Thyroid gland (tissue), 4 donors: ENCODE measurements at regions not wholly inside any gene's neighbourhood (a gene's known extent, or its start where the extent isn't known, plus 50 kb on each side); places are given as distances from the start of the nearest gene placed in this dataset.

Source experiments
- DNase-seq, 2 donors: peaks; one replicate each; pipeline ENCODE4 v3.0.0-alpha.2; 2019
- H3K27ac ChIP-seq, 3 donors: fragments of 200-600 bp; sonication (generic); 1 replicate in 2 of 3; 2 replicates in 1 of 3; pipeline ENCODE4 v1.5.1; 2016 to 2019; ENCODE audit warnings: mild to moderate bottlenecking in 1 of 3, moderate library complexity in 1 of 3
- H3K27me3 ChIP-seq: fragments of 200-600 bp; sonication (generic); one replicate; pipeline ENCODE4 v1.5.1; 2019
- H3K36me3 ChIP-seq, 2 donors: fragments of 200-600 bp; sonication (generic); one replicate each; pipeline ENCODE4 v1.5.1; 2016 to 2019
- H3K4me1 ChIP-seq, 2 donors: fragments of 200-600 bp; sonication (generic); one replicate each; pipeline ENCODE4 v1.5.1; 2017 to 2019
- H3K4me3 ChIP-seq, 3 donors: fragments of 200-600 bp; sonication (generic); replicated peaks in 1 of 3; 1 replicate in 2 of 3; 2 replicates in 1 of 3; pipeline ENCODE4 v1.5.1; 2016; ENCODE audit warnings: mild to moderate bottlenecking in 1 of 3
- H3K9me3 ChIP-seq: fragments of 200-600 bp; sonication (generic); one replicate; pipeline ENCODE4 v1.5.1; 2017
- POLR2A ChIP-seq, 2 donors: fragments of 450-650 bp; IDR thresholded peaks; one replicate each; pipeline ENCODE4 v1.6.1; 2017; ENCODE audit warnings: antibody characterized with exemption in 2 of 2, mild to moderate bottlenecking in 2 of 2, moderate library complexity in 1 of 2
- WGBS, 2 donors: methylation state at CpG; one replicate each; pipeline ENCODE4 v1.1.5; 2017; 5-methylcytosine and 5-hydroxymethylcytosine counted together
- intact Hi-C: fragments of 100-400 bp; cut with DNase I; formaldehyde crosslinking; loops from one replicate; pipeline ENCODE4 v1.15.1; 2023
- TF ChIP-seq, protein P1 (sequence below), 6 experiments: fragments of 200-600 bp in 3 of 6; fragments of 450-650 bp in 3 of 6; sonication (generic) in 3 of 6; IDR thresholded peaks; one replicate each; pipeline ENCODE4 v1.5.1; 2016 to 2019; ENCODE audit warnings: antibody characterized with exemption in 6 of 6, mild to moderate bottlenecking in 2 of 6, inconsistent platforms in 1 of 6, moderate library complexity in 1 of 6

DNA sequence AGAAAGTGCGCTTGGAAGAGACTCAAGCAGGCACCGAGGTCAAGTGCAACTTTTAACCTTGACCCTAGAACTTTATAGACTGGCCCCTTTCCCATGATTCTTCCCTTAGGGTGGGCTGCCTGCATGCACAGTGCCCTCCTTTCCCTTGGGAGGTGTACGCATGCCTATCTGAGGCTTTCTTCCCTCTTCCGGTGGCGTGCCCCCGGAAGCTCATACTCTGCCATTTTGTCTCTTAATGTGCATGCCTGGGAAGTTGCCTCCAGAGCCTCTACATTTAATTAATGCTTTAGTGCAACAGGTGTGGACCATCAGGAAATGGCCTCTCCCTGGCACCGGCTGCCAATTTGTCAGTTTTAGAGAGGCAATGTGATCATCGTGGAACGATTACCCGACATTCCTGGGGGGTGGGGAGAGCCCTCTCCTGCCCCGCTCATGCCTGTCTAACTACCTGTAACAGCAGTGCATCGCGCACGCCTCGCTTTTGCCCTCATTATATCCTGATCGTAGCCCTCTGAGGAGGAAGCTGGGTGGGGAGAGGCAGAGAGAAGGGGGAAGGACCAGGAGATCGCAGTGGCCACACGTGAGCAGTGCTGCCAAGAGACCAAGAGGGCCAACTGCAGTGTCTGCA lies 194.8 kb downstream of the TFCP2L1 start:
- H3K36me3 ChIP-seq, result no peaks in the 10 kb centered on the region
- H3K27ac ChIP-seq, result no peak overlapping the region
- intact Hi-C loops, result loop anchor here (10.0 kb wide), 1 partner anchor 195 kb away; the partner anchor contains the start of gene TFCP2L1
- WGBS, 2 donors, result 81 to 84% methylated on average over 18 of the region's 18 CpGs
- no peak for DNase-seq
- H3K4me1 ChIP-seq, result no peaks in the 10 kb centered on the region
- H3K9me3 ChIP-seq, result no peaks in the 10 kb centered on the region
- no peaks in the 10 kb centered on the region for H3K27me3 ChIP-seq
- no peak overlapping the region for H3K4me3 ChIP-seq
- TF ChIP-seq, protein P1, sequence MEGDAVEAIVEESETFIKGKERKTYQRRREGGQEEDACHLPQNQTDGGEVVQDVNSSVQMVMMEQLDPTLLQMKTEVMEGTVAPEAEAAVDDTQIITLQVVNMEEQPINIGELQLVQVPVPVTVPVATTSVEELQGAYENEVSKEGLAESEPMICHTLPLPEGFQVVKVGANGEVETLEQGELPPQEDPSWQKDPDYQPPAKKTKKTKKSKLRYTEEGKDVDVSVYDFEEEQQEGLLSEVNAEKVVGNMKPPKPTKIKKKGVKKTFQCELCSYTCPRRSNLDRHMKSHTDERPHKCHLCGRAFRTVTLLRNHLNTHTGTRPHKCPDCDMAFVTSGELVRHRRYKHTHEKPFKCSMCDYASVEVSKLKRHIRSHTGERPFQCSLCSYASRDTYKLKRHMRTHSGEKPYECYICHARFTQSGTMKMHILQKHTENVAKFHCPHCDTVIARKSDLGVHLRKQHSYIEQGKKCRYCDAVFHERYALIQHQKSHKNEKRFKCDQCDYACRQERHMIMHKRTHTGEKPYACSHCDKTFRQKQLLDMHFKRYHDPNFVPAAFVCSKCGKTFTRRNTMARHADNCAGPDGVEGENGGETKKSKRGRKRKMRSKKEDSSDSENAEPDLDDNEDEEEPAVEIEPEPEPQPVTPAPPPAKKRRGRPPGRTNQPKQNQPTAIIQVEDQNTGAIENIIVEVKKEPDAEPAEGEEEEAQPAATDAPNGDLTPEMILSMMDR (IDR thresholded peaks at IDR 0.05), result no peak
- no peak for TF ChIP-seq POLR2A (IDR thresholded peaks at IDR 0.05)

DNA sequence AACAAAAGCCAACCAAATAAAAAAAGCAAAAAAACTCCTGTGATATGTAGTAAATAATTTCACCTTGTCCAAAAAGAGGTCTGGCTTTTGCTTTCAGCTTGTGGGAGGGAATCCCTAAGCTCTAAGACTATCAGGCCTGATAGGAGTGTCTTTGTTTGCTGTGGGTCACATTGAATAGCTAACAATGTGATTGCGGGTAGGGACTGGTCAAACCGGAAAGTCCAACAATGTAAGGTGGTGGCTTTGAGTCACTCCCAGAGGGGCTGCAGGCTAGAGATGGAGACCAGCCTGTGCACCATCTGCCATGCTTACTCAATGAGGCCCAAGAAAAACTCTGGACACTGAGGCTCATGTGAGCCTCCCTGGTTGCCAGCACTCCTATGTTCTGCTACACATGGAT lies 192.9 kb downstream of the TFCP2L1 start:
- TF ChIP-seq POLR2A (IDR thresholded peaks at IDR 0.05), result no peak
- TF ChIP-seq, protein P1 (IDR thresholded peaks at IDR 0.05), result no peak
- H3K9me3 ChIP-seq, result no peaks in the 10 kb centered on the region
- H3K4me3 ChIP-seq, result no peak overlapping the region
- no peaks in the 10 kb centered on the region for H3K36me3 ChIP-seq
- no peak overlapping the region for H3K27ac ChIP-seq
- no peaks in the 10 kb centered on the region for H3K27me3 ChIP-seq
- intact Hi-C loops, result loop anchor here (10.0 kb wide), 1 partner anchor 193 kb away; the partner anchor contains the start of gene TFCP2L1
- 86 to 96% methylated on average over 2 of the region's 2 CpGs for WGBS, 2 donors
- no peak for DNase-seq
- no peaks in the 10 kb centered on the region for H3K4me1 ChIP-seq

DNA sequence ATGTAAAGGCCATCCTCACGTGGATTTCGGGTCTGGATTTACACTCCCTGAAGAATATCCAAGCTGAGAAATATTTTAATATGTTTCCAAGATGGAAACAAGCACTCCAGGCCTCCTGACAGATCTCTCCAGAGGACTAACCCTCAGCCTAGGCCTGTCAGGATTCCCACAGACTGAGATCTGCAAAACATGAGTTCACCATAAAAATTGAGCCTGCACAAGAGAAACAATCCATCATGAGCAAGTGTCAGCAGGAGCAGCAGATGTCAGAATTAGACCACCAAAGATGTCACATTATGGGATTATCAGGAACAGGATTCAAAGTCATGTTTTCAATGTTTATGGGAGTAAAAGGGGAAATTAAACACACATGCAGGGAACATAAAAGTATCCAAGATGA lies 191.3 kb downstream of the TFCP2L1 start:
- intact Hi-C loops, result loop anchor here (10.0 kb wide), 1 partner anchor 191 kb away; the partner anchor contains the start of gene TFCP2L1
- Histone ChIP-seq H3K9me3 (no peaks in the 10 kb centered on the region), H3K4me1 (no peaks in the 10 kb centered on the region), H3K27ac (no peak overlapping the region), H3K4me3 (no peak overlapping the region), H3K36me3 (no peaks in the 10 kb centered on the region), H3K27me3 (no peaks in the 10 kb centered on the region)
- no peak for DNase-seq
- WGBS, 2 donors, result 64 to 86% methylated on average over 2 of the region's 2 CpGs
- TF ChIP-seq POLR2A (IDR thresholded peaks at IDR 0.05), result no peak
- TF ChIP-seq, protein P1 (IDR thresholded peaks at IDR 0.05), result no peak

DNA sequence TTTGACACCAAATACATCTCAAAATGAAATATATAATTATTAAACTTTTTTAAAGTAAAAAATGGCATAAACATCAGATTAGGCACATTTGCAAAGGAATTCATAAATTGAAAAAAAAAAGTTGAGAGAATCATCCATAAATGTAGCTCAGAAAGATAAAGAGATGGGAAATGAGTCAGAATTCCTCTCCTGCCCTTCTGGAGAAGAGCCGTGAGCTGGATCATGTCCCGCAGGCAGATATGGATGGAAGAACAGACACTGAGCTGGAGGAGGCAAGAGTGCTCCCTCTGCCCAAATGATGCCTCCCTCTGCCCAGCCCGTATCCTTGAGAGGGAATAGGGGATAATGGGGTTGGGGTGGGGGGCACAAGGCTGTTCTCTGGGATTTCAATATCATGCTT lies 190.9 kb downstream of the TFCP2L1 start:
- TF ChIP-seq, protein P1 (IDR thresholded peaks at IDR 0.05), result no peak
- H3K4me3 ChIP-seq, result no peak overlapping the region
- no peaks in the 10 kb centered on the region for H3K4me1 ChIP-seq
- no peaks in the 10 kb centered on the region for H3K36me3 ChIP-seq
- WGBS, 2 donors, result 72 to 80% methylated on average over 3 of the region's 3 CpGs
- intact Hi-C loops, result loop anchor here (10.0 kb wide), 1 partner anchor 191 kb away; the partner anchor contains the start of gene TFCP2L1
- H3K9me3 ChIP-seq, result no peaks in the 10 kb centered on the region
- H3K27ac ChIP-seq, result no peak overlapping the region
- no peak for DNase-seq
- no peaks in the 10 kb centered on the region for H3K27me3 ChIP-seq

DNA sequence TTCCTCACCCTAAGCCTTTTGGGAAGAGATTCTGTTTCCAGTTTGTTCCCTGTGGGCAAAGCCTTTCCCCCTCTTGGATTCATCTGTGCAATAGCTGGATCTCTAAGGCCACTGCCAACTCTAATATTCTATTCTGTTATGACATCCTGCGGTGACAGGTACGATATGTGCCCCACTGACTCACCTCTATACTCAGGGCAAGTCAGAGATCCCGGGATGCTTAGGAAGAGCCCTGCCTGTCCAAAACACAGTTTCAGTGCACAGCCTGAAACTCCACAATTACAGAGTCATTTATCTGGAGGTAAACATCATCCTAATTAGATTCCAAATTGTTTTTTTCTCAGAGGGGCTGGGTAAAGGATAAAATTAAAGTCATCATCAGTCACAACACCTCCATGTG lies 190.2 kb downstream of the TFCP2L1 start:
- H3K9me3 ChIP-seq, result no peaks in the 10 kb centered on the region
- TF ChIP-seq, protein P1 (IDR thresholded peaks at IDR 0.05), result no peak
- no peak for TF ChIP-seq POLR2A (IDR thresholded peaks at IDR 0.05)
- whole genome bisulfite sequencing, 2 donors, result 86 to 91% methylated on average over 3 of the region's 3 CpGs
- no peaks in the 10 kb centered on the region for H3K36me3 ChIP-seq
- intact Hi-C loops, result loop anchor here (10.0 kb wide), 1 partner anchor 190 kb away; the partner anchor contains the start of gene TFCP2L1
- H3K4me3 ChIP-seq, result no peak overlapping the region
- DNase-seq, result no peak
- no peak overlapping the region for H3K27ac ChIP-seq
- peaks cover 6% of the 10 kb centered on the region in 2 donors for H3K4me1 ChIP-seq
- H3K27me3 ChIP-seq, result no peaks in the 10 kb centered on the region
